HL-60 (cell line): ENCODE measurements at regions not wholly inside any gene's neighbourhood (a gene's known extent, or its start where the extent isn't known, plus 50 kb on each side); places are given as distances from the start of the nearest gene placed in this dataset.

Experiments
- DNase-seq, 2 experiments: peaks; one replicate each; pipeline ENCODE4 v3.0.0-alpha.2; 2010 to 2020; ENCODE audit warnings: low read depth in 1 of 2, low spot score in 1 of 2
- H3K27ac ChIP-seq: fragments of 250-450 bp; sonication (Bioruptor Pico); replicated peaks from 2 replicates; pipeline ENCODE4 v1.5.1; 2020; ENCODE audit warnings: mild to moderate bottlenecking, moderate library complexity
- H3K27me3 ChIP-seq: fragments of 250-450 bp; sonication (Bioruptor Pico); 2 replicates; pipeline ENCODE4 v1.5.1; 2021; ENCODE audit warnings: mild to moderate bottlenecking, moderate library complexity; ENCODE audit not compliant: insufficient read depth, poor library complexity, severe bottlenecking
- H3K4me3 ChIP-seq: replicated peaks from 2 replicates; pipeline ENCODE4 v1.5.1; 2011; ENCODE audit warnings: mild to moderate bottlenecking, control low read depth, low read length; ENCODE audit not compliant: insufficient read depth
- GABPA ChIP-seq: IDR thresholded peaks from 2 replicates; pipeline ENCODE4 v1.6.1; 2012; ENCODE audit warnings: low read depth
- POLR2AphosphoS5 ChIP-seq: IDR thresholded peaks from 2 replicates; pipeline ENCODE4 v1.6.1; 2012; ENCODE audit warnings: low read depth
- SPI1 ChIP-seq: IDR thresholded peaks from 2 replicates; pipeline ENCODE4 v1.6.1; 2012; ENCODE audit warnings: low read depth, mild to moderate bottlenecking, borderline replicate concordance
- TF ChIP-seq, protein P1 (sequence below): IDR thresholded peaks from 2 replicates; pipeline ENCODE4 v1.6.1; 2012; ENCODE audit warnings: low read depth; ENCODE audit not compliant: insufficient replicate concordance
- TF ChIP-seq, protein P2 (sequence below): IDR thresholded peaks from one replicate; pipeline ENCODE4 v1.5.1; 2011; ENCODE audit warnings: low read length, control low read depth, inconsistent platforms; ENCODE audit not compliant: insufficient read depth

DNA sequence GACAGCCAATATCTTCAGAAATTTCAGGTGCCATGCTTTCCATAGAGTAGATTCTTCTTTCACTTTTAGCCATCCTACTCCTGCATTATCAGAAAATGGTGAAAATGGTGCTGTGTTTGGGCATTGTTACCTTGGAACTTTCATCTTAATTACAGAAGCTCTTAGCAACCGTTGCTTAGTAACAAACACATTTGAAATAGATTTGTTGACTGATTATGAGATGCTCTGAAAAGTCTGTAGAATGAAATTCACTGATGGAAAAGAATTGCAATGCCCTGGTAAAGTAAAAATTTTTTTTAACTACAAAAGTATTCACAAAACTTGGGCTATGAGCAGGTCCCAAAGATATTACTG lies 249.3 kb upstream of the NEBL start:
- H3K27ac ChIP-seq, result no peak overlapping the region
- TF ChIP-seq SPI1, result no peak
- TF ChIP-seq, protein P1, sequence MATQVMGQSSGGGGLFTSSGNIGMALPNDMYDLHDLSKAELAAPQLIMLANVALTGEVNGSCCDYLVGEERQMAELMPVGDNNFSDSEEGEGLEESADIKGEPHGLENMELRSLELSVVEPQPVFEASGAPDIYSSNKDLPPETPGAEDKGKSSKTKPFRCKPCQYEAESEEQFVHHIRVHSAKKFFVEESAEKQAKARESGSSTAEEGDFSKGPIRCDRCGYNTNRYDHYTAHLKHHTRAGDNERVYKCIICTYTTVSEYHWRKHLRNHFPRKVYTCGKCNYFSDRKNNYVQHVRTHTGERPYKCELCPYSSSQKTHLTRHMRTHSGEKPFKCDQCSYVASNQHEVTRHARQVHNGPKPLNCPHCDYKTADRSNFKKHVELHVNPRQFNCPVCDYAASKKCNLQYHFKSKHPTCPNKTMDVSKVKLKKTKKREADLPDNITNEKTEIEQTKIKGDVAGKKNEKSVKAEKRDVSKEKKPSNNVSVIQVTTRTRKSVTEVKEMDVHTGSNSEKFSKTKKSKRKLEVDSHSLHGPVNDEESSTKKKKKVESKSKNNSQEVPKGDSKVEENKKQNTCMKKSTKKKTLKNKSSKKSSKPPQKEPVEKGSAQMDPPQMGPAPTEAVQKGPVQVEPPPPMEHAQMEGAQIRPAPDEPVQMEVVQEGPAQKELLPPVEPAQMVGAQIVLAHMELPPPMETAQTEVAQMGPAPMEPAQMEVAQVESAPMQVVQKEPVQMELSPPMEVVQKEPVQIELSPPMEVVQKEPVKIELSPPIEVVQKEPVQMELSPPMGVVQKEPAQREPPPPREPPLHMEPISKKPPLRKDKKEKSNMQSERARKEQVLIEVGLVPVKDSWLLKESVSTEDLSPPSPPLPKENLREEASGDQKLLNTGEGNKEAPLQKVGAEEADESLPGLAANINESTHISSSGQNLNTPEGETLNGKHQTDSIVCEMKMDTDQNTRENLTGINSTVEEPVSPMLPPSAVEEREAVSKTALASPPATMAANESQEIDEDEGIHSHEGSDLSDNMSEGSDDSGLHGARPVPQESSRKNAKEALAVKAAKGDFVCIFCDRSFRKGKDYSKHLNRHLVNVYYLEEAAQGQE, result no peak
- TF ChIP-seq, protein P2, sequence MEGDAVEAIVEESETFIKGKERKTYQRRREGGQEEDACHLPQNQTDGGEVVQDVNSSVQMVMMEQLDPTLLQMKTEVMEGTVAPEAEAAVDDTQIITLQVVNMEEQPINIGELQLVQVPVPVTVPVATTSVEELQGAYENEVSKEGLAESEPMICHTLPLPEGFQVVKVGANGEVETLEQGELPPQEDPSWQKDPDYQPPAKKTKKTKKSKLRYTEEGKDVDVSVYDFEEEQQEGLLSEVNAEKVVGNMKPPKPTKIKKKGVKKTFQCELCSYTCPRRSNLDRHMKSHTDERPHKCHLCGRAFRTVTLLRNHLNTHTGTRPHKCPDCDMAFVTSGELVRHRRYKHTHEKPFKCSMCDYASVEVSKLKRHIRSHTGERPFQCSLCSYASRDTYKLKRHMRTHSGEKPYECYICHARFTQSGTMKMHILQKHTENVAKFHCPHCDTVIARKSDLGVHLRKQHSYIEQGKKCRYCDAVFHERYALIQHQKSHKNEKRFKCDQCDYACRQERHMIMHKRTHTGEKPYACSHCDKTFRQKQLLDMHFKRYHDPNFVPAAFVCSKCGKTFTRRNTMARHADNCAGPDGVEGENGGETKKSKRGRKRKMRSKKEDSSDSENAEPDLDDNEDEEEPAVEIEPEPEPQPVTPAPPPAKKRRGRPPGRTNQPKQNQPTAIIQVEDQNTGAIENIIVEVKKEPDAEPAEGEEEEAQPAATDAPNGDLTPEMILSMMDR, result no peak
- no peak for DNase-seq
- H3K27me3 ChIP-seq, result no peaks in the 10 kb centered on the region
- H3K4me3 ChIP-seq, result no peak overlapping the region

- H3K27me3 ChIP-seq, result no peaks in the 10 kb centered on the region
- no peak for DNase-seq
- H3K4me3 ChIP-seq, result no peak overlapping the region
- H3K27ac ChIP-seq, result no peak overlapping the region
- TF ChIP-seq GABPA, result no peak
These were observed 248.8 kb upstream of the NEBL start for GRCh38 chr10:21145751-21146435.

DNA sequence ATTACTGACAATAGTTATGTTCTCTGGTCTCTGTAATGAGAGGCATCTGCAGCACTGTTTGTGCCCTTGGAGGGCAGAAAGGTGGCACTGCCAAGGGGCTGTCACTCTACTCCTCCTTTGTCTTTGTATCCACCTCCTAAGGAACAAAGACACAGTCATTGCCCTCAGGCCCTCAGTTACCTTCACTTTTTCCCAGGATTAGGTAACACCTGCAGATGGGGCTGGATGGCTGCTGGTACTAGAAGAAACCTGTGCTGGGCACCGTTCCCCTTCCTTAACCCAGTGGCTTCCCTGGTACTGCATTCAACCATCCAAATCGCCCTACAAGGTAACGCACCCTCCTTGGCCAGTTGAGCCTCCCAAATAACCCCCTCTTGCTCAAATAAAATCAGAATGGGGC lies 246.9 kb upstream of the NEBL start:
- no peak overlapping the region for H3K4me3 ChIP-seq
- no peak overlapping the region for H3K27ac ChIP-seq
- no peak for DNase-seq
- TF ChIP-seq, protein P2, result no peak
- TF ChIP-seq POLR2AphosphoS5 (no peak), GABPA (no peak), SPI1 (no peak)
- TF ChIP-seq, protein P1, result no peak
- no peaks in the 10 kb centered on the region for H3K27me3 ChIP-seq

- DNase-seq, result no peak
- H3K27ac ChIP-seq, result no peak overlapping the region
- TF ChIP-seq SPI1, result no peak
- TF ChIP-seq, protein P1, result no peak
- TF ChIP-seq, protein P2, result no peak
- TF ChIP-seq POLR2AphosphoS5, result no peak
- TF ChIP-seq GABPA, result no peak
- no peaks in the 10 kb centered on the region for H3K27me3 ChIP-seq
- H3K4me3 ChIP-seq, result no peak overlapping the region
These were observed 244.9 kb upstream of the NEBL start for GRCh38 chr10:21141946-21142492.
